GM18909 (cell line): ENCODE measurements at regions not wholly inside any gene's neighbourhood (a gene's known extent, or its start where the extent isn't known, plus 50 kb on each side); places are given as distances from the start of the nearest gene placed in this dataset.
"Not testable (repeated sequence)": the region's sequence is repeated elsewhere in the genome, so short reads cannot be mapped to it uniquely, and the experiment has no call there.

Experiments
- ATAC-seq: cut with Tn5 transposase; IDR thresholded peaks from one replicate; pipeline ENCODE4 v1.9.1; 2021; ENCODE audit warnings: mild to moderate bottlenecking; ENCODE audit not compliant: unreplicated experiment, poor library complexity

GRCh38 chr6:165836648-165837047, 173.6 kb upstream of the PDE10A start:
- ATAC-seq, result not testable (repeated sequence)

- no peak for ATAC-seq
Measured at GRCh38 chr6:165835410-165835851, 172.4 kb upstream of the PDE10A start.

- no peak for ATAC-seq
Measured at GRCh38 chr6:165834613-165835259, 171.7 kb upstream of the PDE10A start.

- no peak for ATAC-seq
Measured at GRCh38 chr6:165833355-165833754, 170.3 kb upstream of the PDE10A start.

- ATAC-seq, result no peak
Measured at GRCh38 chr6:165831812-165832510, 168.9 kb upstream of the PDE10A start.

- ATAC-seq, result no peak
Measured at GRCh38 chr6:165830761-165831160, 167.7 kb upstream of the PDE10A start.

- no peak for ATAC-seq
Measured at GRCh38 chr6:165829376-165829775, 166.3 kb upstream of the PDE10A start.

GRCh38 chr6:165827190-165827518, 164.1 kb upstream of the PDE10A start:
- no peak for ATAC-seq

- ATAC-seq, result no peak
Measured at GRCh38 chr6:165826487-165827189, 163.6 kb upstream of the PDE10A start.

GRCh38 chr6:165825256-165825815, 162.3 kb upstream of the PDE10A start:
- ATAC-seq, result no peak

GRCh38 chr6:165823609-165824326, 160.7 kb upstream of the PDE10A start:
- no peak for ATAC-seq

- no peak for ATAC-seq
Measured at GRCh38 chr6:165822501-165822900, 159.5 kb upstream of the PDE10A start.

- ATAC-seq, result no peak
Measured at GRCh38 chr6:165821754-165822153, 158.7 kb upstream of the PDE10A start.

GRCh38 chr6:165820934-165821333, 157.9 kb upstream of the PDE10A start:
- ATAC-seq, result no peak

- no peak for ATAC-seq
Measured at GRCh38 chr6:165820407-165820806, 157.4 kb upstream of the PDE10A start.

GRCh38 chr6:165819394-165819793, 156.4 kb upstream of the PDE10A start:
- ATAC-seq, result no peak

- ATAC-seq, result no peak
Measured at GRCh38 chr6:165818200-165818599, 155.2 kb upstream of the PDE10A start.

- no peak for ATAC-seq
Measured at GRCh38 chr6:165817771-165818170, 154.7 kb upstream of the PDE10A start.

GRCh38 chr6:165817148-165817547, 154.1 kb upstream of the PDE10A start:
- ATAC-seq, result no peak

- ATAC-seq, result no peak
Measured at GRCh38 chr6:165814679-165815078, 151.6 kb upstream of the PDE10A start.

GRCh38 chr6:165811512-165811911, 148.5 kb upstream of the PDE10A start:
- no peak for ATAC-seq
